ENCODE measurements at regions not wholly inside any gene's neighbourhood (a gene's known extent, or its start where the extent isn't known, plus 50 kb on each side); places are given as distances from the start of the nearest gene placed in this dataset.
A peak's percentile ranks its signal among the peaks of the same experiment; 100 is the strongest.

GRCh38 chr1:75083848-75084514 is 50.2 kb upstream of the LHX8 start:
- DNase-seq: peak; percentile 9
